Ureter (tissue), 1 donor: ENCODE measurements at regions not wholly inside any gene's neighbourhood (a gene's known extent, or its start where the extent isn't known, plus 50 kb on each side); places are given as distances from the start of the nearest gene placed in this dataset.
"Not testable (repeated sequence)": the region's sequence is repeated elsewhere in the genome, so short reads cannot be mapped to it uniquely, and the experiment has no call there.

Source experiments
- DNase-seq: peaks from one replicate; pipeline ENCODE4 v3.0.0-alpha.2; 2020; ENCODE audit warnings: low spot score
- donor health status: DM: yes; HTN: yes; CAD: no.

- DNase-seq, result no peak
These were observed 440.5 kb upstream of the SGCG start for GRCh38 chr13:22740264-22740663.

DNA sequence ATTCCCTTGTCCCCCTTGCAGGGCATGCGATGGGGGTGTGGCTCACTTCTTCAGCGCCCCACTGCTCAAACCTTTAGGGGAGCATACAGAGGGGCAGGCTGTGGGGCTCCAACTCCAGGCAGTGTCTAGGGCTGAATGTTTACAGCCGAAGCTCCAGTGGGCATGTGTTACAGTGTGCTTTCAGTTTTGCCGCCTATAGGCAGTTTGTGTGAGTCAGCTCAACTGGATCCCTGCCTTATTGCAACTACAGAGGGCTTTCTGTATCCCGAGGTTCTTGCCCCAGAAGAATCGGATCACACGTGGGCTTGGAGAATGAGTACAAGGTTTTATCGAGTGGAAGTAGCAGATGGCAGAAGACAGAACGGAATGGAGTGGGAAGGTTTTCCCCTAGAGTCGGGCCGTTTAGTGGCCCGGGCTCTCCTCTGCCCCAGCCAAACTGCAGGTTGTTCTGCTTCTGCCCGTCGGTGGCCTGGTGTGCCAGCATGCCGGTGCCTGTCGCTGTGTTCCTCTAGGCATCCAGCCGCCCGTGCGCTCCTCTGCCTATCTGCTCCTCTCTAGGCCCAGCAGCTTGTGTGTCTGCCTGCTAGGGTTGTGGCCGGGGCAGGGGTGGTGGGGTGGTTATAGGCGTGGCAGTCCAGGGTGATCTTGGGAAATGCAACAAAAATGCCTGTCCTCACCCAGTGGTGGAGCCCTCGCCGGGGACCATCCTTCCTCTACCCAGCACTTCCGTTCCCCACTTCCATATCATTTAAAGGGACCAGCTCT lies 435.9 kb upstream of the SGCG start:
- DNase-seq, result no peak

DNA sequence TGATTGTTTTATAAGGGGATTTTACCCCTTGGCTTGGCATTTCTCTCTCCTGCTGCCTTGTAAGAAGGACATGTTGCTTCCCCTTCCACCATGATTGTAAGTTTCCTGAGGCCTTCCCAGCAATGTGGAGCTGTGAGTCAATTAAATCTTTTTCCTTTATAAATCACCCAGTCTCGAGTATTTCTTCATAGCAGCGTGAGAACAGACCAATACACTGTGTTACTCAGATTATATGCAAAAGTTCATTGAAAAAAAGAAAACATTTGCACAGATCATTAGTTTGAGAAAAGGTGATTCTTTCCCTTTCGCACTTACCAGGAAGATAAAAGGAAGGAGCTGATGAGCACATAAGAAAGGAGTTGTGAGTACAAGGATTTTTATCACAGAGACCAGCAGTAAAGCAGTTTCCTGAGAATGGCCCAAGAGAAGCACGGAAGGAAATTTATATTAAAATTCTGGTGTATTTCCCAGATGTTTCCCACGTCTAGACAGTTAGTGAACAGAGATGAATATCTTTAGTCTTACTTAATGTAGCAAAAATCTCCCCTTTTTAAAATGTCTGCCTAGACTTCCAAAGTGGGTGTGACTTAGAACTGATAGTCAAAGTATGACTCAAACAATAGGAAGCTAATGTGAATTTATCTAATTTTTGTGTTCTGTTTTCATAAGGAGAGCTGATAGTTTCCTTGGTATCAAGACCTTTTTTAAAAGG lies 431.8 kb upstream of the SGCG start:
- DNase-seq, result no peak

- no peak for DNase-seq
These were observed 431.2 kb upstream of the SGCG start for GRCh38 chr13:22749626-22750025.

- DNase-seq, result no peak
These were observed 423.2 kb upstream of the SGCG start for GRCh38 chr13:22757530-22758120.

GRCh38 chr13:22758245-22758644 lies 422.5 kb upstream of the SGCG start:
- DNase-seq, result no peak

- DNase-seq, result no peak
These were observed 419.1 kb upstream of the SGCG start for GRCh38 chr13:22761709-22762108.

DNA sequence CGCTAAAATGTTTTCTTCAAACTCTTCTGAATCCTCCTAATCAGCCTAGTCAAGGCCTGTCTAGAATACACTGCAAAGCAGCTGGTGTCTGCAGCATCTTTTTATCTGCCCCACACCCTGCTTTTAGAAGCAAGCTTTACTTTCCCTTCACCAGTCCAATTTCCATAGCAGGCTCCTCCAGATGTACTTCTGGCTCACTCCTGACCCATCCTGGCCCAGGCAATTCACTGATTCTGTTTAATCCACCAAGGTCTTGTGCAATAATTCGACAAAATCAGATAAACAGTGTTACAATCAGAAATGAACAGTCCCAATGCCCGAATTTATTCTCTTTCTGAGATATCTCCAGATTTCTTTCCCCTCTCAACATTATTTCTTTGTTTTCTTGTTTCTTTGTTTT lies 415.2 kb upstream of the SGCG start:
- DNase-seq, result no peak

DNA sequence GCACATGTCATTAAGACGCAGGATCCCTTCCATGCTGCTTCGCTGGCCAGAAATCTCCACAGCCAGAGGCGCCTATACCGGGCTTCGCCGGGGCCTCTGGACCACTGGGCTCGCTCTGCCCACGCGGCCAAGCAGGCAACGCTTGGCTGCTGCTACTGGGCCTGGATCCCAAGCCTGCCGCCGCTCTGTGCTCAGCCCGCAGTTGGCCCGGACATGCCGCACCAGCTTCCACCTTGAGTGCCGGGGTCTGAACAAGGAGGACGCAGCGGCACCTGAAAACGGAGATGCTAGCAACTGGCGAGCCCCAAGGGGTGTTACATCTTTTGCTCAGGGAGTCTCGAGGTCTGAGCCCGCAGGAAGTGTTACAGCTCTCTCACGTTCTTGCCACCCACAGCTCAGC lies 409.9 kb upstream of the SGCG start:
- DNase-seq, result no peak

GRCh38 chr13:22773465-22773864 lies 407.3 kb upstream of the SGCG start:
- no peak for DNase-seq

DNA sequence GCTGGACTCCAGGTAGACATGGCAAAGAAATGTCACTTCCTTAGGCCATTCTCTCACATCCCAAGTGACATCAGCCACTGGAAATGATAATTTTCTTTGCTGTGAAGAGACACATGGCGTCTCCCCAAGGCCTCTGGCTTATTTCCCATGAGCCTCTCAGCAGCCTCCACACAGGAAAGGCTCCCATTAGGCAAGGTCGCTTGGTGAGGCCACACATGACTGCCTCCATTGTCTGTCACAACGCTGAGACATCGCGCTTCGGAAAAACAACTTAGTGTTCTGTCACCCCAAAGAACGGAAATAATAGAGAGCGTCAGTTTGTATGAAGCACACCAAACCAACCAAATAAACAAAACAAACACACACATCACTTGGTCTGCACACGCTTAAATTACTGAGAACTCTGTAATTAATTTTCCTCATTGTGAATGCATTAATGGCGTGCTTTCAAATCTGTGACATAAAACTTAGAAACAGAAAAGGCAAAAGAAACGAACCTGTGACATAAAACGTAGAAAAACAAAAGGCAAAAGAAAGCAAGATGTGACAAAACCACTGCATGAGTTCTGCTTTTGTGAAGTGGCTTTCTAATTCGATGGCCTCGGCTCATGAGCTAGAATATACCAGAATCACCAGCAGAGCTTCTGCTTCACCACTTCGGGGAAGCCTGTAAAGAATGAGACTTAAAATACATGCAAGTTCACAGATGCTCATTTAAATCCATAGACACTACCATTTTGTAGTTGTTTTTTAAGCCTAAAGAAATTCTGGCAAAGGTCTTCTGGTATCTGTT lies 404.2 kb upstream of the SGCG start:
- no peak for DNase-seq

- DNase-seq, result no peak
These were observed 403.6 kb upstream of the SGCG start for GRCh38 chr13:22777207-22777606.

DNA sequence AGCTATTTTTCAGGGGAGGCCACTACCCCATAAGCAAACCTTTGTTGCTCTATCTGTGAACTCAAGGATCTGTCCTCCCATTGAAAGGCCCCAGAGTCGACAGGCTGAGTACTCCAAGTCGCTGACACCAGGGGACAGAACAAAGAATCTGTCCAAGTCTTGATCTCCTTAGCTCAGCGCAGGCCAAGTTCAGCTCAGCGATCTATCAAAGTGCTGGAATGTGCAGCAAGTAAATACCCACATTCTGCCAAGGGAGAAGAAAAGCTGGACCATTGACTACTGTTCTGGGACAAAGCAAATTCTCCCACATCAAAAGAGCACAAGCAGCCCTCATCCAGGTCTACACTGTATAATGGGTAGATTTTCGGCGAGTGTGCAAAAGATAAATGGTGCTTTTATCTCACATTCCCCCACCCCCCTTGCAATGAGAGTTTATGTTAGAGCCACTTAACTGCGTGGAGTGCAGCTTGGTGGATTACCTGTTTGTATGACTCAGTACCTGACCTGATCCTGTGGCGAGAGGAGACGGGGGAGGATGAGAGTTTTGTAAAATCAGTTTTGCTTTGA lies 391.7 kb upstream of the SGCG start:
- DNase-seq, result no peak

- DNase-seq, result no peak
These were observed 390.9 kb upstream of the SGCG start for GRCh38 chr13:22789916-22790315.

GRCh38 chr13:22793598-22794134 lies 387.1 kb upstream of the SGCG start:
- DNase-seq, result no peak

DNA sequence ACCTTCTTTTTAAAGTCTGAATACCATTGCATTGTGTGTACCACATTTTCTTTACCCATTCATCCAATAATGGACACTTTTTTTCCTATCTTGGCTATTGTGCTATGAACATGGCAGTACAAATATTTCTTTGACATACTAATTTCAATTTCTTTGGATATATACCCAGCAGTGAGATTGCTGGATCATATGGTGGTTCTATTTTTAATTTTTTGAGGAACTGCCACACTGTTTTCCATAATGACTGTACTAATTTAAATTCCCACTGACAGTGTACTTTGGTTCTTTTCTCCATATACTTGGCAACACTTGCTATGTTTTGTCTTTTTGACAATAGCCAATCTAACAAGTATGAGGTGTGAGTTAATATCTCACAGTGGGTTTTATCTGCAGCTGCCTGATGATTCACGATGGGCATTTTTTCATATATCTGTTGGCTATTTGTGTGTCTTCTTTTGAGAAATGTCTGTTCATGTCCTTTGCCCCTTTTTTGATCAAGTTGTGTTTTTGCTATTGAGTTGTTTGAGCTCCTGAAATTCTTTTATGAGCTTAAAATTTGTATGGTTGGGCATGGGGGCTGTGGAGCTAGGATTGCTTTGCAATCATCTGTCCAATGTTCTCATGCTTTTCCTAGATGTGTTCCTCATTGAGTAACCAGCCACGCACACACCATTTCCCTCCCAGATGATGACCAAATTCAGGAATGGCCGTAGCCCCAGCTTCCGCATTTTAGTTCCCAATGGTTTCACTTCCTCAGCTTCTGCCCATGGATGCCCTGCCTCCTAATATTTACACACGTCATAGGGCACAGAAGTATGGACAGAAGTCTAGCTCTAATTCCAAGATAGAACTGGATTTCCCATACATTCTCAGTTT lies 380.0 kb upstream of the SGCG start:
- DNase-seq, result no peak

GRCh38 chr13:22801402-22802003 lies 379.3 kb upstream of the SGCG start:
- no peak for DNase-seq

DNA sequence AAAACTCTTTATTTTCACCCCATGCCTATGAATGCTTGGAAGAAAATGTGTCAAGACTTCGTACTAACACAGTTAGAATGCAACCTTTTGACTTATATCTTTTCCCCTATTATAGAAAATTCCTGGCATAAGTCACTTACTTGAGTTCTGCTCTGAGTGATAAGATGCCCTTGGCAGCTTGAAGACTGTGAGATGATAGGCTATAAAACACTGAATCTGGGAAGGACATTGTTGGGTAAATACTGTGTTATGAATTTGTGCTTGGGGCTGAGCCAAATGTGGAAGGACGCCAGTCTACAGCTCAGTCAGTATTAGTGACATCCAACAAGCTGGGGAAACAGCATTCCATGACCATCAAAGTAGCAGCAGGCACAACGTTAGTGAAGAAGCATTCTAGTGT lies 368.0 kb upstream of the SGCG start:
- DNase-seq, result no peak

GRCh38 chr13:22813531-22814377 lies 367.0 kb upstream of the SGCG start:
- not testable (repeated sequence) for DNase-seq
